Coronary artery (tissue), 2 donors: ENCODE measurements at regions not wholly inside any gene's neighbourhood (a gene's known extent, or its start where the extent isn't known, plus 50 kb on each side); places are given as distances from the start of the nearest gene placed in this dataset.
"Not testable (repeated sequence)": the region's sequence is repeated elsewhere in the genome, so short reads cannot be mapped to it uniquely, and the experiment has no call there.

Source experiments
- DNase-seq: peaks from one replicate; pipeline ENCODE4 v3.0.0-alpha.2; 2017; ENCODE audit warnings: low spot score
- H3K27ac ChIP-seq, 2 donors: fragments of 200-600 bp; sonication (generic); one replicate each; pipeline ENCODE4 v1.5.1; 2016 to 2019
- H3K4me3 ChIP-seq: fragments of 200-600 bp; sonication (generic); 2 replicates; pipeline ENCODE4 v1.5.1; 2016; ENCODE audit warnings: mild to moderate bottlenecking, moderate library complexity
- CTCF ChIP-seq: fragments of 200-600 bp; sonication (generic); IDR thresholded peaks from one replicate; pipeline ENCODE4 v1.5.1; 2019; ENCODE audit warnings: antibody characterized with exemption

- no peak for DNase-seq
- H3K4me3 ChIP-seq: no peak overlapping the region
- no peak for TF ChIP-seq CTCF
- H3K27ac ChIP-seq: no peak overlapping the region
These were observed 320.4 kb downstream of the ADGRD1 start for GRCh38 chr12:131274061-131274460.

GRCh38 chr12:131274906-131275305 is 321.2 kb downstream of the ADGRD1 start:
- no peak for TF ChIP-seq CTCF
- H3K27ac ChIP-seq: no peak overlapping the region
- H3K4me3 ChIP-seq: no peak overlapping the region
- DNase-seq: no peak

- TF ChIP-seq CTCF: no peak
- DNase-seq: no peak
- no peak overlapping the region for H3K27ac ChIP-seq
- no peak overlapping the region for H3K4me3 ChIP-seq
These were observed 322.1 kb downstream of the ADGRD1 start for GRCh38 chr12:131275824-131276223.

GRCh38 chr12:131276501-131277185 is 322.9 kb downstream of the ADGRD1 start:
- H3K4me3 ChIP-seq: no peak overlapping the region
- H3K27ac ChIP-seq: no peak overlapping the region
- no peak for TF ChIP-seq CTCF
- DNase-seq: no peak

GRCh38 chr12:131277186-131278091 is 323.7 kb downstream of the ADGRD1 start:
- not testable (repeated sequence) for H3K4me3 ChIP-seq, H3K27ac ChIP-seq, DNase-seq

- H3K27ac ChIP-seq, DNase-seq, H3K4me3 ChIP-seq: not testable (repeated sequence)
These were observed 324.9 kb downstream of the ADGRD1 start for GRCh38 chr12:131278451-131279115.

GRCh38 chr12:131279281-131279921 is 325.7 kb downstream of the ADGRD1 start:
- H3K27ac ChIP-seq: no peak overlapping the region
- TF ChIP-seq CTCF: no peak
- no peak for DNase-seq
- no peak overlapping the region for H3K4me3 ChIP-seq
